Esophagus squamous epithelium (tissue), 5 donors: ENCODE measurements at regions not wholly inside any gene's neighbourhood (a gene's known extent, or its start where the extent isn't known, plus 50 kb on each side); places are given as distances from the start of the nearest gene placed in this dataset.

ENCODE experiments used
- DNase-seq: peaks from one replicate; lab custom pipeline; 2025; lab: John Stamatoyannopoulos, UW
- H3K27ac ChIP-seq, 4 donors: fragments of 200-600 bp; sonication (generic); one replicate each; pipeline ENCODE4 v1.5.1; 2016 to 2019; ENCODE audit warnings: mild to moderate bottlenecking in 1 of 4
- H3K27me3 ChIP-seq, 4 donors: fragments of 200-600 bp; sonication (generic); 1 replicate in 3 of 4; 2 replicates in 1 of 4; pipeline versions ENCODE4 v1.5.1 to v1.6.0; 2017 to 2021; ENCODE audit warnings: antibody characterized with exemption in 1 of 4
- H3K36me3 ChIP-seq, 3 donors: fragments of 200-600 bp; sonication (generic); one replicate each; pipeline ENCODE4 v1.5.1; 2016 to 2019
- H3K4me1 ChIP-seq, 3 donors: fragments of 200-600 bp; sonication (generic); one replicate each; pipeline ENCODE4 v1.5.1; 2017 to 2019
- H3K4me3 ChIP-seq, 4 donors: fragments of 200-600 bp; sonication (generic); 1 replicate in 3 of 4; 2 replicates in 1 of 4; pipeline ENCODE4 v1.5.1; 2016 to 2019; ENCODE audit warnings: mild to moderate bottlenecking in 2 of 4, moderate library complexity in 1 of 4
- H3K9me3 ChIP-seq, 3 donors: fragments of 200-600 bp; sonication (generic); one replicate each; pipeline ENCODE4 v1.5.1; 2016 to 2019
- CTCF ChIP-seq, 6 experiments: fragments of 450-650 bp in 4 of 6; fragments of 200-600 bp in 2 of 6; sonication (generic) in 2 of 6; IDR thresholded peaks; one replicate each; pipeline ENCODE4 v1.5.1; 2016 to 2019; ENCODE audit warnings: antibody characterized with exemption in 6 of 6, mild to moderate bottlenecking in 4 of 6, moderate library complexity in 4 of 6
- POLR2A ChIP-seq, 4 donors: fragments of 450-650 bp; IDR thresholded peaks; one replicate each; pipeline ENCODE4 v1.6.1; 2017; ENCODE audit warnings: antibody characterized with exemption in 4 of 4, mild to moderate bottlenecking in 4 of 4, moderate library complexity in 3 of 4
- WGBS, 2 donors: methylation state at CpG; one replicate each; pipeline ENCODE4 v1.1.5; 2018; 5-methylcytosine and 5-hydroxymethylcytosine counted together
- intact Hi-C: fragments of 100-400 bp; cut with DNase I; formaldehyde crosslinking; loops from one replicate; pipeline ENCODE4 v1.15.0; 2022
- donor health status: DM: yes; HTN: yes; CAD: no.

- WGBS, 2 donors = 33 to 58% methylated on average over 1 of the region's 1 CpG
- TF ChIP-seq CTCF (IDR thresholded peaks at IDR 0.05) = no peak
- no peak for TF ChIP-seq POLR2A (IDR thresholded peaks at IDR 0.05)
- Histone ChIP-seq H3K9me3 (no peaks in the 10 kb centered on the region), H3K27me3 (no peaks in the 10 kb centered on the region), H3K36me3 (no peaks in the 10 kb centered on the region), H3K4me1 (no peaks in the 10 kb centered on the region), H3K27ac (no peak overlapping the region), H3K4me3 (no peak overlapping the region)
- intact Hi-C loops = no loop called here
- DNase-seq = no peak
Observed at GRCh38 chr13:67299072-67299635, 69.0 kb upstream of the PCDH9 start.

GRCh38 chr13:67298297-67298696 is 68.2 kb upstream of the PCDH9 start:
- intact Hi-C loops = no loop called here
- TF ChIP-seq CTCF (IDR thresholded peaks at IDR 0.05) = no peak
- no peak for TF ChIP-seq POLR2A (IDR thresholded peaks at IDR 0.05)
- H3K4me3 ChIP-seq = no peak overlapping the region
- no peaks in the 10 kb centered on the region for H3K4me1 ChIP-seq
- H3K27me3 ChIP-seq = no peaks in the 10 kb centered on the region
- H3K27ac ChIP-seq = no peak overlapping the region
- DNase-seq = no peak
- no peaks in the 10 kb centered on the region for H3K9me3 ChIP-seq
- H3K36me3 ChIP-seq = no peaks in the 10 kb centered on the region

- TF ChIP-seq POLR2A (IDR thresholded peaks at IDR 0.05) (no peak), CTCF (IDR thresholded peaks at IDR 0.05) (no peak)
- 68 to 87% methylated on average over 2 of the region's 2 CpGs for WGBS, 2 donors
- Histone ChIP-seq H3K4me3 (no peak overlapping the region), H3K27ac (no peak overlapping the region), H3K4me1 (no peaks in the 10 kb centered on the region), H3K36me3 (no peaks in the 10 kb centered on the region), H3K27me3 (no peaks in the 10 kb centered on the region), H3K9me3 (no peaks in the 10 kb centered on the region)
- intact Hi-C loops = no loop called here
- no peak for DNase-seq
Observed at GRCh38 chr13:67296511-67296910, 66.4 kb upstream of the PCDH9 start.

GRCh38 chr13:67292886-67293285 is 62.8 kb upstream of the PCDH9 start:
- Histone ChIP-seq H3K36me3 (no peaks in the 10 kb centered on the region), H3K9me3 (no peaks in the 10 kb centered on the region), H3K27ac (no peak overlapping the region), H3K4me1 (no peaks in the 10 kb centered on the region), H3K27me3 (no peaks in the 10 kb centered on the region), H3K4me3 (no peak overlapping the region)
- WGBS, 2 donors = 41 to 59% methylated on average over 1 of the region's 1 CpG
- DNase-seq = no peak
- intact Hi-C loops = no loop called here
- TF ChIP-seq CTCF (IDR thresholded peaks at IDR 0.05) (no peak), POLR2A (IDR thresholded peaks at IDR 0.05) (no peak)

- no peak for DNase-seq
- WGBS, 2 donors = 80 to 89% methylated on average over 1 of the region's 1 CpG
- Histone ChIP-seq H3K36me3 (no peaks in the 10 kb centered on the region), H3K4me1 (no peaks in the 10 kb centered on the region), H3K9me3 (no peaks in the 10 kb centered on the region), H3K4me3 (no peak overlapping the region), H3K27ac (no peak overlapping the region), H3K27me3 (no peaks in the 10 kb centered on the region)
- TF ChIP-seq CTCF (IDR thresholded peaks at IDR 0.05) = no peak
- no peak for TF ChIP-seq POLR2A (IDR thresholded peaks at IDR 0.05)
- intact Hi-C loops = no loop called here
Observed at GRCh38 chr13:67285611-67286010, 55.5 kb upstream of the PCDH9 start.
